NCI-H146 (cell line): ENCODE measurements at regions not wholly inside any gene's neighbourhood (a gene's known extent, or its start where the extent isn't known, plus 50 kb on each side); places are given as distances from the start of the nearest gene placed in this dataset.
A peak's percentile ranks its signal among the peaks of the same experiment; 100 is the strongest.

Source experiments
- DNase-seq: peaks from one replicate; lab custom pipeline; 2025; lab: John Stamatoyannopoulos, UW

- peak; percentile 1 for DNase-seq
These were observed 246.7 kb upstream of the EPHA4 start for GRCh38 chr2:221818616-221819320.

- no peak for DNase-seq
These were observed 245.8 kb upstream of the EPHA4 start for GRCh38 chr2:221817878-221818277.

- no peak for DNase-seq
These were observed 244.9 kb upstream of the EPHA4 start for GRCh38 chr2:221817052-221817451.

- no peak for DNase-seq
These were observed 244.5 kb upstream of the EPHA4 start for GRCh38 chr2:221816566-221816965.

GRCh38 chr2:221810650-221811049 lies 238.5 kb upstream of the EPHA4 start:
- DNase-seq: no peak

GRCh38 chr2:221810245-221810644 lies 238.1 kb upstream of the EPHA4 start:
- no peak for DNase-seq

- no peak for DNase-seq
These were observed 236.4 kb upstream of the EPHA4 start for GRCh38 chr2:221808488-221808887.

GRCh38 chr2:221807706-221808105 lies 235.6 kb upstream of the EPHA4 start:
- no peak for DNase-seq

GRCh38 chr2:221802089-221802488 lies 230.0 kb upstream of the EPHA4 start:
- no peak for DNase-seq

GRCh38 chr2:221792971-221793521 lies 220.9 kb upstream of the EPHA4 start:
- DNase-seq: no peak

- no peak for DNase-seq
These were observed 219.7 kb upstream of the EPHA4 start for GRCh38 chr2:221791844-221792243.

- no peak for DNase-seq
These were observed 215.5 kb upstream of the EPHA4 start for GRCh38 chr2:221787561-221787960.

GRCh38 chr2:221786297-221786926 lies 214.3 kb upstream of the EPHA4 start:
- no peak for DNase-seq

GRCh38 chr2:221780281-221780688 lies 208.2 kb upstream of the EPHA4 start:
- DNase-seq: no peak

- DNase-seq: no peak
These were observed 207.5 kb upstream of the EPHA4 start for GRCh38 chr2:221779614-221780067.

GRCh38 chr2:221778025-221778424 lies 205.9 kb upstream of the EPHA4 start:
- DNase-seq: no peak

GRCh38 chr2:221777119-221777518 lies 205.0 kb upstream of the EPHA4 start:
- no peak for DNase-seq

- DNase-seq: no peak
These were observed 203.0 kb upstream of the EPHA4 start for GRCh38 chr2:221775096-221775495.

- no peak for DNase-seq
These were observed 202.0 kb upstream of the EPHA4 start for GRCh38 chr2:221774136-221774535.

- no peak for DNase-seq
These were observed 199.2 kb upstream of the EPHA4 start for GRCh38 chr2:221771297-221771696.

- no peak for DNase-seq
These were observed 195.3 kb upstream of the EPHA4 start for GRCh38 chr2:221767106-221768012.

- no peak for DNase-seq
These were observed 190.4 kb upstream of the EPHA4 start for GRCh38 chr2:221762496-221762895.
